Loucy (cell line): ENCODE measurements at regions not wholly inside any gene's neighbourhood (a gene's known extent, or its start where the extent isn't known, plus 50 kb on each side); places are given as distances from the start of the nearest gene placed in this dataset.

Source experiments
- EZH2phosphoT487 ChIP-seq: fragments of 200-600 bp; IDR thresholded peaks from 2 replicates; pipeline ENCODE4 v1.6.1; 2018; ENCODE audit warnings: antibody characterized with exemption, mild to moderate bottlenecking, moderate library complexity, borderline replicate concordance
- TF ChIP-seq, protein P1 (sequence below): fragments of 200-600 bp; sonication (generic); conservative IDR thresholded peaks from 2 replicates; pipeline ENCODE4 v1.5.1; 2014; ENCODE audit warnings: mild to moderate bottlenecking, antibody characterized with exemption, low read length

DNA sequence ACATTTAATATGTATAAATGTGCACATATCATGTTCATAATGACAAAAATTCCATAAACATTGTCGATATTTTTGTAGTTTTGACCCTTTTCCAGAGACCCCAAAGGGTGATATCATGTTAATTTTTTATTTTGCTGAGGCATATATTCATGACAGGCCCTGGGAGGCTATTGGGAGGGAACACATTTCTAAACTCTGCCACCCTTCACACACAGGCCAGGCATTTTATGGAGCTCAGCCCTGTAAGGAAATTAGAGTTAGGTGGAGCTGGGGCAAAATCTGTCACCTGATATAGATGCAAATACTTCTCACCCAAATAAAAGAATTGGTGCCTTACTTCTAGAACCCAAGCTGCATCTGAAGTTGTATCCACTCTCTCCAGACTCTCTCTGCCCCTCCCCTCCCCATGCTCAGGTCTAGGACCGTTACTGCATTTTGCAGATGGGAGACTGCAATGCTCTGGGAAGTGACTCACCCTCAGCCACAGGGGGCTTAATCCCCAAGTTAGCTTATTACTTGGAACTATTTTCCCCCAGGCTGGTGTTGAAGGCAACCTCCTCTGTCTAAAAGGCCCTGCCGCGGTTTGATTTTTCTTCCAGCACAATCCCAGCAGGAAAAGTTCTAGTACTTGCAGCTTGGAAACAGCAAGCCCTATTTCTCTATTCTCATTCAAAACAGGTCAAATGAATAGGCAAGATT, 238.9 kb downstream of the EMP1 start:
- TF ChIP-seq, protein P1, sequence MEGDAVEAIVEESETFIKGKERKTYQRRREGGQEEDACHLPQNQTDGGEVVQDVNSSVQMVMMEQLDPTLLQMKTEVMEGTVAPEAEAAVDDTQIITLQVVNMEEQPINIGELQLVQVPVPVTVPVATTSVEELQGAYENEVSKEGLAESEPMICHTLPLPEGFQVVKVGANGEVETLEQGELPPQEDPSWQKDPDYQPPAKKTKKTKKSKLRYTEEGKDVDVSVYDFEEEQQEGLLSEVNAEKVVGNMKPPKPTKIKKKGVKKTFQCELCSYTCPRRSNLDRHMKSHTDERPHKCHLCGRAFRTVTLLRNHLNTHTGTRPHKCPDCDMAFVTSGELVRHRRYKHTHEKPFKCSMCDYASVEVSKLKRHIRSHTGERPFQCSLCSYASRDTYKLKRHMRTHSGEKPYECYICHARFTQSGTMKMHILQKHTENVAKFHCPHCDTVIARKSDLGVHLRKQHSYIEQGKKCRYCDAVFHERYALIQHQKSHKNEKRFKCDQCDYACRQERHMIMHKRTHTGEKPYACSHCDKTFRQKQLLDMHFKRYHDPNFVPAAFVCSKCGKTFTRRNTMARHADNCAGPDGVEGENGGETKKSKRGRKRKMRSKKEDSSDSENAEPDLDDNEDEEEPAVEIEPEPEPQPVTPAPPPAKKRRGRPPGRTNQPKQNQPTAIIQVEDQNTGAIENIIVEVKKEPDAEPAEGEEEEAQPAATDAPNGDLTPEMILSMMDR, result no peak
- no peak for TF ChIP-seq EZH2phosphoT487
